ENCODE measurements at regions not wholly inside any gene's neighbourhood (a gene's known extent, or its start where the extent isn't known, plus 50 kb on each side); places are given as distances from the start of the nearest gene placed in this dataset.
"Not testable (repeated sequence)": the region's sequence is repeated elsewhere in the genome, so short reads cannot be mapped to it uniquely, and the experiment has no call there.

DNA sequence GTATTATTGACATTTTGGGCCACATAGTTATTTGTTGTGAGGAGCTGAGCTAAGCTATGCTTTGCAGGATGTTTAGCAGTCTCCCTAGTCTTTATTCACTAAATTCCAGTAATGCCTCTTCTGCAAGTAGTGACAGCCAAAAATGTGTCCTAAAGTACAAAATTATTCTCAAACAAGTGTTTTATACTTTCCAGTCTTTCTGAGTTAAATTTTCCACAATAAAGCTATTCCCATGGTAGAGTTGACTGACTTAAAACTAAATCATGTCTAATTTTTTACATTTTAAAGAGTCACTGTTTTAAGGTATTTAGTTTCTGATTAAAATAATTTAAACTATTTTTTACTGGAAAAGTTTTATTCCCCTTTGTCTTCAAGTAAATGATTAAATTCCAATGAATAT, 717.8 kb upstream of the HS3ST5 start:
- DNase-seq = no peak
- Histone ChIP-seq H2BK5ac (ENCODE audit: low read depth, low read length, poor library complexity) (no peak overlapping the region), H3K4me2 (ENCODE audit: low read length) (no peak overlapping the region)

DNA sequence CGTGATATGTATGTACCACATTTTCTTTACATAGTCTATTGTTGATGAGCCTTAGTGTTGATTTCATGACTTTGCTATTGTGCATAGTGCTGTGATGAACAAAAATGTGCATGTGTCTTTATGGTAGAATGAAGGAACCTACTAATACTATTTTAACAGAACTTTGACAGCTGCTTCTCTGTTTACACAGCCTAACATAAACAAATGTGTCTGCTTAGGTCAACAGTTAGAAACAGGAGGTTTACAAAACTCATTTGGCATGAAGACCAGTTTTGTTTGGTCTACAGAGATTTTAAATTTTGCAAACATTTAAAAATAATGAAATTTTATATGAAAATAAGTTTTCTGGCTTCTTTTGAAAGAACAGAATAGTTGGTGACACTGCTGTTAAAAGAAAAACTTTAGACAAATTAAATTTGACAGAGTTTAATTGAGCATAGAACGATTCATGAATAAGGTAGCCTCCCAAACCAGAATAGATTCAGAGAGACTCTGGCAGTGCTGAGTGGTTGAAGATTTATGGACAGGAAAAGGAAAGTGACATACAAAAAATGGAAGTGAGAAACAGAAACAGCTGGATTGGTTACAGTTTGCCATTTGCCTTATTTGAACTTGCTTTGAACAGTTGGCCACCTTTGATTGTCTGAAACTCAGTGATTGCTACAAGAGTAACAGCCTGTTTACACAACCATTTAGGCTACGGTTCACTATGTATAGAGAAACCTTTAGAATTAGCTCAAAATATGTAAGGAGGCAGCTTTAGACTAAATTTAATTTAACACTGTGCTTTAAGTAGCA, 715.8 kb upstream of the HS3ST5 start:
- no peaks in the 10 kb centered on the region for H3K36me3 ChIP-seq (ENCODE audit: control insufficient read depth in 1 of 2, insufficient read depth in 2 of 2, low read length in 2 of 2)
- H3K79me1 ChIP-seq (ENCODE audit: low read length) = no peaks in the 10 kb centered on the region
- no CpG with 5 or more reads among the region's 3 CpGs for WGBS (ENCODE audit: extremely low coverage, insufficient coverage, insufficient read length)
- H3K4me3 ChIP-seq (ENCODE audit: low read depth, low read length) = no peak overlapping the region
- no peak overlapping the region for H4K12ac ChIP-seq (ENCODE audit: low read depth, low read length)
- no peak overlapping the region for H3K18ac ChIP-seq (ENCODE audit: low read length)
- no peak overlapping the region for H2BK12ac ChIP-seq (ENCODE audit: low read length)
- H2BK120ac ChIP-seq (ENCODE audit: insufficient read depth, low read length, poor library complexity) = no peak overlapping the region
- no peaks in the 10 kb centered on the region for H3K9me3 ChIP-seq (ENCODE audit: insufficient read depth, low read depth, low read length)
- no peak overlapping the region for H3K9ac ChIP-seq (ENCODE audit: low read length)
- no peaks in the 10 kb centered on the region for H3K4me1 ChIP-seq (ENCODE audit: control insufficient read depth in 1 of 2, insufficient read depth in 2 of 2, low read length in 2 of 2)
- H2BK5ac ChIP-seq (ENCODE audit: low read depth, low read length, poor library complexity) = no peak overlapping the region
- no peak overlapping the region for H2AFZ ChIP-seq (ENCODE audit: insufficient read depth, low read length, poor library complexity)
- no peak overlapping the region for H3K14ac ChIP-seq (ENCODE audit: low read length)
- H4K91ac ChIP-seq (ENCODE audit: low read depth, low read length) = no peak overlapping the region
- H3K27me3 ChIP-seq (ENCODE audit: insufficient read depth, low read length) = no peaks in the 10 kb centered on the region
- H2AK5ac ChIP-seq (ENCODE audit: low read length) = no peak overlapping the region
- no peak overlapping the region for H3K23ac ChIP-seq (ENCODE audit: low read length)
- H3K4me2 ChIP-seq (ENCODE audit: low read length) = no peak overlapping the region
- DNase-seq = no peak
- no peak overlapping the region for H4K8ac ChIP-seq (ENCODE audit: low read depth, low read length)
- no peaks in the 10 kb centered on the region for H3K79me2 ChIP-seq (ENCODE audit: control insufficient read depth, insufficient read depth, low read length, poor library complexity)
- H3K4ac ChIP-seq (ENCODE audit: low read depth, low read length) = no peak overlapping the region
- no peak overlapping the region for H3K27ac ChIP-seq (ENCODE audit: low read depth, low read length)

More for the DNA sequence above, 717.8 kb upstream of the HS3ST5 start:
- H3K14ac ChIP-seq (ENCODE audit: low read length) = no peak overlapping the region
- H3K23ac ChIP-seq (ENCODE audit: low read length) = no peak overlapping the region
- no peaks in the 10 kb centered on the region for H3K4me1 ChIP-seq (ENCODE audit: control insufficient read depth in 1 of 2, insufficient read depth in 2 of 2, low read length in 2 of 2)
- H4K12ac ChIP-seq (ENCODE audit: low read depth, low read length) = no peak overlapping the region
- no peak overlapping the region for H2BK120ac ChIP-seq (ENCODE audit: insufficient read depth, low read length, poor library complexity)
- H3K4ac ChIP-seq (ENCODE audit: low read depth, low read length) = no peak overlapping the region
- no peaks in the 10 kb centered on the region for H3K9me3 ChIP-seq (ENCODE audit: insufficient read depth, low read depth, low read length)
- no peak overlapping the region for H2AK5ac ChIP-seq (ENCODE audit: low read length)
- no peak overlapping the region for H3K27ac ChIP-seq (ENCODE audit: low read depth, low read length)
- H4K91ac ChIP-seq (ENCODE audit: low read depth, low read length) = no peak overlapping the region
- no peaks in the 10 kb centered on the region for H3K36me3 ChIP-seq (ENCODE audit: control insufficient read depth in 1 of 2, insufficient read depth in 2 of 2, low read length in 2 of 2)
- no peak overlapping the region for H3K9ac ChIP-seq (ENCODE audit: low read length)
- no peak overlapping the region for H3K4me3 ChIP-seq (ENCODE audit: low read depth, low read length)
- H3K79me2 ChIP-seq (ENCODE audit: control insufficient read depth, insufficient read depth, low read length, poor library complexity) = no peaks in the 10 kb centered on the region
- no peaks in the 10 kb centered on the region for H3K27me3 ChIP-seq (ENCODE audit: insufficient read depth, low read length)
- H2BK12ac ChIP-seq (ENCODE audit: low read length) = no peak overlapping the region
- no peak overlapping the region for H2AFZ ChIP-seq (ENCODE audit: insufficient read depth, low read length, poor library complexity)
- no peak overlapping the region for H3K18ac ChIP-seq (ENCODE audit: low read length)
- no peak overlapping the region for H4K8ac ChIP-seq (ENCODE audit: low read depth, low read length)
- no peaks in the 10 kb centered on the region for H3K79me1 ChIP-seq (ENCODE audit: low read length)

DNA sequence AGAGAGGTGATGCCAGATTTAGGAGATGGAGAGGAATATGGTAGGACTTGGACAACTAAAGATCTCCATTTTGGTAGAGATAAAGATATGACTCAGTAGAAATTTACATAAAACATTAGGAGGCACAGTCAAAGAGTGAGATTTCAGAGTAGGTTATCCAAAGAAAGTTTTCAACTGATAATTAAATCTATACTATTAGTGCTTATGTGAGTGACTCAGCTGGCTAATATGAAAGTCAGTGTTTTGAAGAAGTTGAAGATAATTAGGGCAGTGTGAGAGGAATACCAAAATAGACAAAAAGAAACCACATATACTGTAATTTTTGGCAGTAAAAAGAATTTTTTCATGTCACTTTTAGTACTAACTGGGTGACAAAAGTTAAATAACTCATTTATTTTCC, 712.8 kb upstream of the HS3ST5 start:
- Histone ChIP-seq H3K27me3 (ENCODE audit: insufficient read depth, low read length) (no peaks in the 10 kb centered on the region), H4K8ac (ENCODE audit: low read depth, low read length) (no peak overlapping the region), H2BK120ac (ENCODE audit: insufficient read depth, low read length, poor library complexity) (no peak overlapping the region), H3K79me1 (ENCODE audit: low read length) (no peaks in the 10 kb centered on the region), H2BK12ac (ENCODE audit: low read length) (no peak overlapping the region), H3K27ac (ENCODE audit: low read depth, low read length) (no peak overlapping the region), H3K4me2 (ENCODE audit: low read length) (no peak overlapping the region), H3K23ac (ENCODE audit: low read length) (no peak overlapping the region), H3K36me3 (ENCODE audit: control insufficient read depth in 1 of 2, insufficient read depth in 2 of 2, low read length in 2 of 2) (no peaks in the 10 kb centered on the region), H3K4ac (ENCODE audit: low read depth, low read length) (no peak overlapping the region), H3K4me3 (ENCODE audit: low read depth, low read length) (no peak overlapping the region), H3K79me2 (ENCODE audit: control insufficient read depth, insufficient read depth, low read length, poor library complexity) (no peaks in the 10 kb centered on the region), H2AFZ (ENCODE audit: insufficient read depth, low read length, poor library complexity) (no peak overlapping the region), H3K9me3 (ENCODE audit: insufficient read depth, low read depth, low read length) (no peaks in the 10 kb centered on the region), H3K18ac (ENCODE audit: low read length) (no peak overlapping the region), H2BK5ac (ENCODE audit: low read depth, low read length, poor library complexity) (no peak overlapping the region), H3K14ac (ENCODE audit: low read length) (no peak overlapping the region), H4K91ac (ENCODE audit: low read depth, low read length) (no peak overlapping the region), H4K12ac (ENCODE audit: low read depth, low read length) (no peak overlapping the region), H2AK5ac (ENCODE audit: low read length) (no peak overlapping the region), H3K9ac (ENCODE audit: low read length) (no peak overlapping the region), H3K4me1 (ENCODE audit: control insufficient read depth in 1 of 2, insufficient read depth in 2 of 2, low read length in 2 of 2) (no peaks in the 10 kb centered on the region)
- no peak for DNase-seq

DNA sequence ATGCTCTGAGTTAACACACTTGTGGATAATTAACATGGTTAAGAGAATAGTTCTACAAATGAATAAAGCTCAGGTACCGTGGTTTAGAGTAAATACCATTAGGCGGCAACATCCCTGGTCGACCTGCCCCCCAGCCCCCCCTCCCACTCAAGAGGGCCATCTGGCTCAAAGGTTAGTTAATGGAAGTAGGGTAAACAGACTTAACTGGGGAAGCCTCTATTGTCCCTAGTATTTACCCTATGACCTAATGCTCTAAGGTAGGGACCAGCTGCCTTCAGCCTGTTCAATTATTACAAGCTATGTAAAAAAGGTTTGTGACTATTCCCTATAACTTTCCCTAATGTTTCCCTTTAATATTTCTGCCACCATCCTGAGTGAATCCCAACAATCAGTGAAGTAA, 711.4 kb upstream of the HS3ST5 start:
- not testable (repeated sequence) for H3K4me1 ChIP-seq (ENCODE audit: control insufficient read depth in 1 of 2, insufficient read depth in 2 of 2, low read length in 2 of 2); H3K79me1 ChIP-seq (ENCODE audit: low read length); H3K4me2 ChIP-seq (ENCODE audit: low read length); H2AK5ac ChIP-seq (ENCODE audit: low read length); H3K4ac ChIP-seq (ENCODE audit: low read depth, low read length); H3K27ac ChIP-seq (ENCODE audit: low read depth, low read length); H3K9me3 ChIP-seq (ENCODE audit: insufficient read depth, low read depth, low read length); DNase-seq; H3K23ac ChIP-seq (ENCODE audit: low read length); H3K36me3 ChIP-seq (ENCODE audit: control insufficient read depth in 1 of 2, insufficient read depth in 2 of 2, low read length in 2 of 2); H2AFZ ChIP-seq (ENCODE audit: insufficient read depth, low read length, poor library complexity); H3K4me3 ChIP-seq (ENCODE audit: low read depth, low read length); H3K79me2 ChIP-seq (ENCODE audit: control insufficient read depth, insufficient read depth, low read length, poor library complexity); H4K91ac ChIP-seq (ENCODE audit: low read depth, low read length); H3K27me3 ChIP-seq (ENCODE audit: insufficient read depth, low read length); H3K18ac ChIP-seq (ENCODE audit: low read length); H4K8ac ChIP-seq (ENCODE audit: low read depth, low read length); H4K12ac ChIP-seq (ENCODE audit: low read depth, low read length); H2BK5ac ChIP-seq (ENCODE audit: low read depth, low read length, poor library complexity); H3K9ac ChIP-seq (ENCODE audit: low read length); H2BK12ac ChIP-seq (ENCODE audit: low read length); H2BK120ac ChIP-seq (ENCODE audit: insufficient read depth, low read length, poor library complexity); H3K14ac ChIP-seq (ENCODE audit: low read length)
- no CpG with 5 or more reads among the region's 3 CpGs for WGBS (ENCODE audit: extremely low coverage, insufficient coverage, insufficient read length)
